ENCODE measurements at regions not wholly inside any gene's neighbourhood (a gene's known extent, or its start where the extent isn't known, plus 50 kb on each side); places are given as distances from the start of the nearest gene placed in this dataset.

- TF ChIP-seq POLR2A (IDR thresholded peaks at IDR 0.05): no peak
- TF ChIP-seq, protein P1, sequence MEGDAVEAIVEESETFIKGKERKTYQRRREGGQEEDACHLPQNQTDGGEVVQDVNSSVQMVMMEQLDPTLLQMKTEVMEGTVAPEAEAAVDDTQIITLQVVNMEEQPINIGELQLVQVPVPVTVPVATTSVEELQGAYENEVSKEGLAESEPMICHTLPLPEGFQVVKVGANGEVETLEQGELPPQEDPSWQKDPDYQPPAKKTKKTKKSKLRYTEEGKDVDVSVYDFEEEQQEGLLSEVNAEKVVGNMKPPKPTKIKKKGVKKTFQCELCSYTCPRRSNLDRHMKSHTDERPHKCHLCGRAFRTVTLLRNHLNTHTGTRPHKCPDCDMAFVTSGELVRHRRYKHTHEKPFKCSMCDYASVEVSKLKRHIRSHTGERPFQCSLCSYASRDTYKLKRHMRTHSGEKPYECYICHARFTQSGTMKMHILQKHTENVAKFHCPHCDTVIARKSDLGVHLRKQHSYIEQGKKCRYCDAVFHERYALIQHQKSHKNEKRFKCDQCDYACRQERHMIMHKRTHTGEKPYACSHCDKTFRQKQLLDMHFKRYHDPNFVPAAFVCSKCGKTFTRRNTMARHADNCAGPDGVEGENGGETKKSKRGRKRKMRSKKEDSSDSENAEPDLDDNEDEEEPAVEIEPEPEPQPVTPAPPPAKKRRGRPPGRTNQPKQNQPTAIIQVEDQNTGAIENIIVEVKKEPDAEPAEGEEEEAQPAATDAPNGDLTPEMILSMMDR (IDR thresholded peaks at IDR 0.05): no peak
These were observed 52.0 kb upstream of the DAPK1 start for GRCh38 chr9:87445646-87446045.

Data from testis (tissue), 2 donors.